NCI-H748 treated with DMSO at 0.1 percent for 48 hours (cell line): ENCODE measurements at regions not wholly inside any gene's neighbourhood (a gene's known extent, or its start where the extent isn't known, plus 50 kb on each side); places are given as distances from the start of the nearest gene placed in this dataset.

ENCODE experiments used
- DNase-seq: peaks from one replicate; lab custom pipeline; 2025; lab: John Stamatoyannopoulos, UW

GRCh38 chr11:116182356-116182966, 590.3 kb downstream of the BUD13 start:
- no peak for DNase-seq

GRCh38 chr11:116180806-116181600, 591.8 kb downstream of the BUD13 start:
- no peak for DNase-seq

- DNase-seq = no peak
Observed at GRCh38 chr11:116179401-116179800, 593.4 kb downstream of the BUD13 start.

GRCh38 chr11:116177521-116178210, 595.1 kb downstream of the BUD13 start:
- DNase-seq = no peak

- DNase-seq = no peak
Observed at GRCh38 chr11:116176484-116177005, 596.2 kb downstream of the BUD13 start.

- DNase-seq = no peak
Observed at GRCh38 chr11:116175707-116176106, 597.1 kb downstream of the BUD13 start.

GRCh38 chr11:116173941-116174911, 598.6 kb downstream of the BUD13 start:
- no peak for DNase-seq

- DNase-seq = no peak
Observed at GRCh38 chr11:116173506-116173905, 599.3 kb downstream of the BUD13 start.

- no peak for DNase-seq
Observed at GRCh38 chr11:116172851-116173250, 599.9 kb downstream of the BUD13 start.

GRCh38 chr11:116172156-116172555, 600.6 kb downstream of the BUD13 start:
- no peak for DNase-seq

- DNase-seq = no peak
Observed at GRCh38 chr11:116171271-116172140, 601.3 kb downstream of the BUD13 start.

GRCh38 chr11:116170526-116171120, 602.2 kb downstream of the BUD13 start:
- DNase-seq = no peak

GRCh38 chr11:116169776-116170175, 603.0 kb downstream of the BUD13 start:
- no peak for DNase-seq

- no peak for DNase-seq
Observed at GRCh38 chr11:116168459-116168787, 604.4 kb downstream of the BUD13 start.

- no peak for DNase-seq
Observed at GRCh38 chr11:116167706-116168458, 604.9 kb downstream of the BUD13 start.

GRCh38 chr11:116166573-116167465, 606.0 kb downstream of the BUD13 start:
- DNase-seq = no peak

GRCh38 chr11:116164843-116165242, 607.9 kb downstream of the BUD13 start:
- no peak for DNase-seq

GRCh38 chr11:116162886-116163230, 609.9 kb downstream of the BUD13 start:
- DNase-seq = peak; percentile 90
